ENCODE measurements at regions not wholly inside any gene's neighbourhood (a gene's known extent, or its start where the extent isn't known, plus 50 kb on each side); places are given as distances from the start of the nearest gene placed in this dataset.

DNA sequence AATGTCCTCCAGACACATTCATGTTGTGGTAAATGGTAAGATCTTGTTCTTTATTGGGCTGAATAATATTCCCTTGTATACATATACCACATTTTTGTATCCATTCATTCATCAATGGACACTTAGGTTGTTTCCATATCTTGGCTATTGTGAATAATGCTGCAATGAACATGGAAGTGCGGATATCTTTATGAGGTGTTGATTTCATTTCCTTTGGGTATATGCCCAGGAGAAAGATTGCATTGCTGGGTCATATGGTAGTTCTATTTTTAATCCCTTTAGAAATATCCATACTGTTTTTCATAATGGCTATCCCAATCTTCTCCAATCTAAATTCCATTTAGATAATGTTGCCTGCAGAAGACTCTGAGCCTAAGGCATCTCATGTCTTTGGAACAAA lies 78.0 kb upstream of the TNC start:
- no peaks in the 10 kb centered on the region for H3K36me3 ChIP-seq (ENCODE audit: control insufficient read depth, insufficient read depth, low read length, severe bottlenecking)
- H3K9me3 ChIP-seq (ENCODE audit: control insufficient read depth, low read length), result peaks cover under 1% of the 10 kb centered on the region
- no peaks in the 10 kb centered on the region for H3K27me3 ChIP-seq (replicated peaks; ENCODE audit: control insufficient read depth, insufficient read depth, low read length)
- H3K4me1 ChIP-seq (ENCODE audit: control insufficient read depth, insufficient read depth, low read length), result peaks cover 37% of the 10 kb centered on the region
- no peak for DNase-seq (ENCODE audit: low read depth)
- H3K9ac ChIP-seq (ENCODE audit: low read length), result no peak overlapping the region
- no peak overlapping the region for H3K4me3 ChIP-seq (ENCODE audit: low read length)

DNA sequence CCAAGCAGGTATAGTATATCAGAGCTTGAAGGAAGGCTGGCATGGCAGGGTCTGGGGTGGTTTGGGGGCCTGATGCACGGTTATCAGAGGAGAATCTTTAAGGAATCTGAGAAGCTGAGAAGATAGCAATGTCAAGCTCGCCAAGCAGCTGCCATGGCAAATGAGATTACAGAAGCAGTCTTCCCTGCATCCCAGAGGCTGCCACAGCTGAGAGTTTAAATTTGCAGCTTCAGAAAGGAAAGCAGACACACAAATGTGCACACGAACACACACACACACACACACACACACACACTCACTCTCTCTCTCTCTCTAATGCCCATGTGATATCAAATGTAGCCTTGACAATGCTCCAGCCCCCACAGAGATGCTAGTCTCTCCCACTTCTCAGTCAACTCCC lies 79.0 kb upstream of the TNC start:
- no peak for DNase-seq (ENCODE audit: low read depth)
- Histone ChIP-seq H3K36me3 (ENCODE audit: control insufficient read depth, insufficient read depth, low read length, severe bottlenecking) (no peaks in the 10 kb centered on the region), H3K4me3 (ENCODE audit: low read length) (no peak overlapping the region), H3K27me3 (replicated peaks; ENCODE audit: control insufficient read depth, insufficient read depth, low read length) (no peaks in the 10 kb centered on the region), H3K9me3 (ENCODE audit: control insufficient read depth, low read length) (no peaks in the 10 kb centered on the region), H3K4me1 (ENCODE audit: control insufficient read depth, insufficient read depth, low read length) (peaks cover 47% of the 10 kb centered on the region), H3K9ac (ENCODE audit: low read length) (no peak overlapping the region)

DNA sequence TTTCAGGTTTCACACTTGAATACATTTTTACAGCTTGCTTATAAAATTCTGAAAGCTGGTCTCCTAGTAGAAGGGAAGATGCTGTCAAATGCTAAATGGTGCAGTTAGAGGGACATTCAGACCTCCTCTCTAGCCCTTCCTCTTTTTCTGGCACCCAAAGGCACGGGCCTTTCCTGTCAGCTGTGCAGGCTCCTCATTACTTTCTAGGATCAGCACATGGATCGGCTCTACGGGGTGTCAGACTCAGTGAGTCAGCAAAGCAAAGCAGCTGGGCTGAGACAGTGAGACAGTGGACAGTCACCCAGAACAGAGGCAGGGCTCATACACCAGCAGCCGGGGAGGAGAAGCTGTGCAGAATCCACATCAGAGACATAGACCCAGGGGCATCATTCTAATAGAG lies 80.0 kb upstream of the TNC start:
- no peaks in the 10 kb centered on the region for H3K9me3 ChIP-seq (ENCODE audit: control insufficient read depth, low read length)
- peaks cover 55% of the 10 kb centered on the region for H3K4me1 ChIP-seq (ENCODE audit: control insufficient read depth, insufficient read depth, low read length)
- peak; percentile 47 for DNase-seq (ENCODE audit: low read depth)
- H3K4me3 ChIP-seq (ENCODE audit: low read length), result no peak overlapping the region
- H3K27me3 ChIP-seq (replicated peaks; ENCODE audit: control insufficient read depth, insufficient read depth, low read length), result no peaks in the 10 kb centered on the region
- no peaks in the 10 kb centered on the region for H3K36me3 ChIP-seq (ENCODE audit: control insufficient read depth, insufficient read depth, low read length, severe bottlenecking)
- no peak overlapping the region for H3K9ac ChIP-seq (ENCODE audit: low read length)

DNA sequence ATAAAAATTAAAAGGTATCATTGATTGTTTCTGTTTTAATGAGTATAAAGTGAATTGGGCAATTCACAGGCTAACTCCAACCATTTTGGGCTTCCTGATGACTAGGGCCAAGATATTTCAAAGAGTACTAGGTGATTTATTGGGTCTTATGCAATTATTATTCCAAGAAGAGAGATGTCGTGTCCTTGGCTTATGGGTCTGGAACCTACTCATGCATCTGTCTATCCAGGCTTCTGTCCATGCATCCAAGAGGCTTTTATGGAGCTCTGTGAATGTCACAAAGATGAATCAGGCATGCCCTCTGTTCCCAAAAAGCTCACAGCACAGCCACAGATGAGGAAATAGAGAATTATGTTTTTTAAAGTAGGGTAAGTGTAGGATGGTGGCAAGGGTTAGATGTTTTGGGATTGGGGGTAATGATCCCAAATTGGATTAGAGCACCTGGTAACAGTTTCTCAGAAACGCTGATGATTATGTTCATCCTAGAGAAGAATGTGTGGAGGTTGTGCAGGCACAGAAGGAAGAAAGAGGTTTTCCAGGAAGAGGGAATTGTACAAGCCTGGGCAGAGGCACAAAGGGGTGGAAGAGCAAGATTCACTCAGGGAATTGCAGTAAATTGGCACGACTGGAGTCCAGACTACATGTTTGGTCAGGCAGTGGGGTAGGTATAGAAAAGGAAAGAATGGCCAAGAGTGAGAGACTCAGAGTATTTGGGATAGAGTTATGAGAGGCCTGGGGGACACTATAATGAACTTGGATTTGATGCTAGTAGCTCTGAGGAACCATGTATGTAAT lies 83.0 kb upstream of the TNC start:
- Histone ChIP-seq H3K36me3 (ENCODE audit: control insufficient read depth, insufficient read depth, low read length, severe bottlenecking) (no peaks in the 10 kb centered on the region), H3K4me3 (ENCODE audit: low read length) (no peak overlapping the region), H3K9ac (ENCODE audit: low read length) (peak overlapping the region; percentile 64), H3K27me3 (replicated peaks; ENCODE audit: control insufficient read depth, insufficient read depth, low read length) (no peaks in the 10 kb centered on the region), H3K9me3 (ENCODE audit: control insufficient read depth, low read length) (no peaks in the 10 kb centered on the region), H3K4me1 (ENCODE audit: control insufficient read depth, insufficient read depth, low read length) (peaks cover 61% of the 10 kb centered on the region)
- DNase-seq (ENCODE audit: low read depth), result no peak

DNA sequence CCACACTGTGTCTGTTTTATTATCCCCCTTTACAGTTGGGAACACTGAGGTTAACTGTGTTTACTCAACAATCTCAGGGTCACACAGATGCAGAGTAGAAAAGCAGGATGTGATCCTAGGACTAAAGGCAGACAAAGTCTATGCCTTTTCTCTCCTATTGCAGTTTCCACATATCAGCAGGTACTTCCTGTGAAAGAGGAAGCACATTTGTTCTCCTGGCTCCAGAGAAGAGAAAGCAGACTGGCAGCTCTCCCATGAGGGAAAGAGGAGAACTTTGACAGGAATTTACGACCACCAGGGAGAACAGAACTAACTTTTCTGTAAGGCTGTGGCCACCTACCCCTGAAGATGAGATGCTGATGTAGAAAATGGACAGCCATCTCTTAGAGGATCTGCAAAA lies 84.2 kb upstream of the TNC start:
- Histone ChIP-seq H3K4me1 (ENCODE audit: control insufficient read depth, insufficient read depth, low read length) (peaks cover 65% of the 10 kb centered on the region), H3K27me3 (replicated peaks; ENCODE audit: control insufficient read depth, insufficient read depth, low read length) (no peaks in the 10 kb centered on the region), H3K36me3 (ENCODE audit: control insufficient read depth, insufficient read depth, low read length, severe bottlenecking) (no peaks in the 10 kb centered on the region), H3K9ac (ENCODE audit: low read length) (peak overlapping the region; percentile 7), H3K4me3 (ENCODE audit: low read length) (no peak overlapping the region), H3K9me3 (ENCODE audit: control insufficient read depth, low read length) (no peaks in the 10 kb centered on the region)
- DNase-seq (ENCODE audit: low read depth), result no peak

DNA sequence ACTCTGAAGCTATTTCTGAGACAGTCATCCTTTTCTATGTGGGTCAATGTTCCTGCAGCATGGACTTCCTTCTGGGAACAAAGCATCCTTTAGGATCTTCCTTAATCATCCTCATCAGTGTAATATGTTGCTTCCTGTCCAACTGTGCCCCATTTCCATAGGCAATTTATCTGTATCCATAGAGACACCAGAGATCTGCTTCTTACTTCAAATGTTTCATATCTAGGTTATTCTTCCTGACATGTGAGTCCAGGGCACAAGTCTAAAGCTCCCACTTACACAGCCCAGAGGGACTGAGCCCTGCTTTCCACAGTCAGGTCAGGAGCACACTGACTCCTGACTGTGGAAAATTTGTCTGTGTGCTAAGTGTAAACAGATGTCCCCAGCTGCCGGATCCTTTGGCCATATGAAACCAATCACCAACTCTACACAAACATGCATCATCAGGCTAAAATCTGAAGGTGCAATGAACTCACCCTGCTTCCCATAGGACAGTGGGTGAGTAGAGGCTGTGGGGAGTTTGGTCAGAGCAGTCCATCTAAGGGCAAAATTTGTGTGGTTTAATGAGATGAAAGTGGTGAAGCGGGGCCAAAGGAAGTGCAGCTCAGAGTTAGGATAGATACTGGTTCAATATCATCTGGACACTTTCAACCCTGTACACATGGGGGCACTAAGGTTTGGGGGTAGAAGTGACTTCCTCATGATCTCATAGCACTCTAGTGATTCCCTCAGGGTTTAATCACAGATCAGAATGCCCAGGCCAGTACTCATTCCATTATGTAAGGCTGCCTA lies 85.2 kb upstream of the TNC start:
- Histone ChIP-seq H3K4me3 (ENCODE audit: low read length) (no peak overlapping the region), H3K4me1 (ENCODE audit: control insufficient read depth, insufficient read depth, low read length) (peaks cover 64% of the 10 kb centered on the region), H3K36me3 (ENCODE audit: control insufficient read depth, insufficient read depth, low read length, severe bottlenecking) (no peaks in the 10 kb centered on the region), H3K27me3 (replicated peaks; ENCODE audit: control insufficient read depth, insufficient read depth, low read length) (no peaks in the 10 kb centered on the region), H3K9me3 (ENCODE audit: control insufficient read depth, low read length) (no peaks in the 10 kb centered on the region), H3K9ac (ENCODE audit: low read length) (peak overlapping the region; percentile 7)
- DNase-seq (ENCODE audit: low read depth), result peak; percentile 90

DNA sequence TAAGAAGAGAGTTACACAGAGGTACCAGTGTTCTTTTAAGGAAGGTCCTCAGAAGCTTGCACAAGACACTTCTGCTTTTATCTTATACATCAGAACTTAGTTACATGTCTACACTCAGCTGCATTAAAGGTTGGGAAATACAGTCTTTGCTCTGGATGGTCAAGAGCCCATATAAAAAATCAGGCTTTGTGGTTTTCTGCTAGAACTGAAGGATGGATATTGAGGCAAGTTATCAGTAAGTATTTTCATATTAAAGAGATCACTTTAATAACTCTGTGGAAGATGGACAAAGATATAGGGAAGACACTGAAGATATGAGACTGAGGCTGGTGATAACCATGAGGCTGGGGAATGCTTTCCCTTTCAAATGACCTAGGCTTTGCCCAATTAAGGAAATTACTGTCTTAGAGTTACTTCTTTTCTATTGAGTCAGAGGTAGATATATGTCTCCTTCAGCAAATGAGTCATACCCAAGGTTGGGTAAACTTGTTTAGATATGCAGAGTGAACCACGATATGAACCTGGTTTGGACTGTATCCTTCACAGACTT lies 87.0 kb upstream of the TNC start:
- H3K36me3 ChIP-seq (ENCODE audit: control insufficient read depth, insufficient read depth, low read length, severe bottlenecking), result no peaks in the 10 kb centered on the region
- DNase-seq (ENCODE audit: low read depth), result peak; percentile 75
- H3K27me3 ChIP-seq (replicated peaks; ENCODE audit: control insufficient read depth, insufficient read depth, low read length), result no peaks in the 10 kb centered on the region
- H3K9ac ChIP-seq (ENCODE audit: low read length), result peak overlapping the region; percentile 1
- H3K4me1 ChIP-seq (ENCODE audit: control insufficient read depth, insufficient read depth, low read length), result peaks cover 74% of the 10 kb centered on the region
- no peak overlapping the region for H3K4me3 ChIP-seq (ENCODE audit: low read length)
- H3K9me3 ChIP-seq (ENCODE audit: control insufficient read depth, low read length), result no peaks in the 10 kb centered on the region

DNA sequence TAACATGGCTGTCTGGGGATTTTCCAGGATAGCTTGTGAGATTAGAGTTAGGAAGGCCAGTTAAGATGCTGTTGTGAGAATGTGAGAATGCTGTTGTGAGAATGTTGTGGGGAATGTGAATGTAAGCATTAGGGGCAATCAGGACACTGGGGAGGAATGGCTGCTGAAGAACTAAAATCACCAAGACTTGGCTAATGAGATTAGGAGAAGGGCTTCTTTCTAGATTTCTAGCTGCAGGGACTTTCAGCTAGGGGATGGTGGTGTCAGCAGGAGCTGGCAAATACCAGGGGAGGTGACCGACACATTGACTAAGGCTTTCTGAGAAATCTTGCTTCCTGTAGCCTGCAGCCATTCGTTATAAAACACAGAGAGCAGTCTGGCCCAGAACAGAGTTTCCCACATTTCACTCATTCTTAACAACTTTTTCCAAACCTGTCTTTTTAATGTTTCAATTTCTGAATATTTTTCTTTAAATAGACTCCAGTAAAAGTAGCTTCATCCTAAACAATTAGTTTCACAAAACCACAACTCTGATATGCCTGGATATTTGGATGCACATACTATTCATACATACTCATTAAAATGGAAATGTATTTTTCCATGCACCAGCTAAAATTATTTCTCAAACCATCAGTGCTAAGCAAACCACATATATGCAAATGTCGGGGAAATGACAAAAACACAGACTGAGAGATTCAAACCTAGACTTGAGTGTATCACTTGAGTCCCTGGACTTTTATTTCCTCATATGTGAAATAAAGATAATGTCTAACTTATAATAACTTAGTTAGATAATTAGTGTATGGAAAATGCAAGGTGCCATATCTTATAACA lies 89.3 kb upstream of the TNC start:
- Histone ChIP-seq H3K9me3 (ENCODE audit: control insufficient read depth, low read length) (no peaks in the 10 kb centered on the region), H3K4me3 (ENCODE audit: low read length) (no peak overlapping the region), H3K9ac (ENCODE audit: low read length) (peak overlapping the region; percentile 13), H3K4me1 (ENCODE audit: control insufficient read depth, insufficient read depth, low read length) (peaks cover 73% of the 10 kb centered on the region), H3K36me3 (ENCODE audit: control insufficient read depth, insufficient read depth, low read length, severe bottlenecking) (no peaks in the 10 kb centered on the region), H3K27me3 (replicated peaks; ENCODE audit: control insufficient read depth, insufficient read depth, low read length) (no peaks in the 10 kb centered on the region)
- peak; percentile 42 for DNase-seq (ENCODE audit: low read depth)

DNA sequence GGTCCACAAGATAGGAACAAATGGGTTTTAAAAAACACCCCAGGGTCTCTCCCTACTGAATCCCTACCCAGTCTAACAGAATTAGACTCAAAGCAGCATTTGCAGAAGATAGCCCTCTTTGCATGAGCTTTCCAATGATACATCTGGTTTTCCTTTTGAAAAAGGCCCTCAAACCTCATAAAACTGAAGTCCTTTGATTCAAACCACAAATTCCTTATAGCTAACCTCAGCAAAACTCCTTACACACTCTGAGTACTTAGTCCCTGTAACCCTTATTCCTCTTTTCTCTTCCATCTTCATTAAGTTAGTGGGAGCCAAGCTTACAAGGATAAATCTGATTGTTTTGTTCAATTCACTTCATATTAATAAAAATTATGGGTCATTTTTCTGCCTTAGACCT lies 90.5 kb upstream of the TNC start:
- Histone ChIP-seq H3K36me3 (ENCODE audit: control insufficient read depth, insufficient read depth, low read length, severe bottlenecking) (no peaks in the 10 kb centered on the region), H3K9ac (ENCODE audit: low read length) (no peak overlapping the region), H3K27me3 (replicated peaks; ENCODE audit: control insufficient read depth, insufficient read depth, low read length) (no peaks in the 10 kb centered on the region), H3K4me3 (ENCODE audit: low read length) (no peak overlapping the region), H3K9me3 (ENCODE audit: control insufficient read depth, low read length) (no peaks in the 10 kb centered on the region), H3K4me1 (ENCODE audit: control insufficient read depth, insufficient read depth, low read length) (peaks cover 66% of the 10 kb centered on the region)
- DNase-seq (ENCODE audit: low read depth), result peak; percentile 77

DNA sequence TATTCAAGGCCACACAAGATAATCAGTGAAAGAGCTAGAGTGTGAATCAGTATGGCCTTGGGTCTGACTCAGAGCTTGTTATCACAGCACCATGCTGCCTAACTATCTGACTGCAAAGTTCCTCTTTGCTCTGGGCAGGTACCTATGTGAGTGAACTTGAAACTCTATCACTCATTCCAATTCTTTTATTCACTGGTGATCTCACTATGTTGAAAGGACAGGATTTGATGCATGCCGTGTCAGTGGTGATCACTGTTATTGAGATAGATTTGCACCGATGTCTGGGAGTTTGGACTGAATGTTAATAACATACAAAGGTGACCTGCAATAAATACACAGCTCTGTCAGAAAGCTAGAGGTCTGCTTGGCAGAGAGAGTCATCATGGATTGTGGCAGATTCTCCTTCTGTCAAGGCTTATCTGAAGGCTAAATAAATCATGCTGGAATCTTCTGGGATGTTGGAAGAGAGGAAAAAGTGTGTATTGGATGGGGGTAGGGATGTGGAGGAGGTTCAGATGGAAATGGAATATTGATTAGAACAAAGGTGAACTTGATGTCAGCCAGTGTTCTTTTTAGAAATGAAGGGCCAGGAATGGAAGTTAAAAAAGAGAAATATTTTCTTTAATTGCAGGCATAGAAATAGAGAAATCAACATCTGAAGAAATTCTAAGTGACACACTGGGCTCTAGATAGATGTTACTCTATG lies 91.8 kb upstream of the TNC start:
- Histone ChIP-seq H3K4me1 (ENCODE audit: control insufficient read depth, insufficient read depth, low read length) (peaks cover 67% of the 10 kb centered on the region), H3K4me3 (ENCODE audit: low read length) (no peak overlapping the region), H3K9me3 (ENCODE audit: control insufficient read depth, low read length) (no peaks in the 10 kb centered on the region), H3K9ac (ENCODE audit: low read length) (no peak overlapping the region), H3K36me3 (ENCODE audit: control insufficient read depth, insufficient read depth, low read length, severe bottlenecking) (no peaks in the 10 kb centered on the region), H3K27me3 (replicated peaks; ENCODE audit: control insufficient read depth, insufficient read depth, low read length) (no peaks in the 10 kb centered on the region)
- no peak for DNase-seq (ENCODE audit: low read depth)
